ENCODE measurements at regions not wholly inside any gene's neighbourhood (a gene's known extent, or its start where the extent isn't known, plus 50 kb on each side); places are given as distances from the start of the nearest gene placed in this dataset.

GRCh38 chr15:70342554-70343548 is 245.1 kb upstream of the TLE3 start:
- TF ChIP-seq CTCF (conservative IDR thresholded peaks at IDR 0.05; ENCODE audit: low read depth, low read length) (no peak), EZH2 (IDR thresholded peaks at IDR 0.05; ENCODE audit: borderline replicate concordance, low read depth, low read length, poor library complexity, severe bottlenecking) (no peak)

Measured in A673 (cell line).